GM19397 (cell line): ENCODE measurements at regions not wholly inside any gene's neighbourhood (a gene's known extent, or its start where the extent isn't known, plus 50 kb on each side); places are given as distances from the start of the nearest gene placed in this dataset.
A peak's percentile ranks its signal among the peaks of the same experiment; 100 is the strongest.

ENCODE experiments used
- ATAC-seq: cut with Tn5 transposase; IDR thresholded peaks from one replicate; pipeline ENCODE4 v1.9.1; 2021; ENCODE audit warnings: mild to moderate bottlenecking, moderate library complexity; ENCODE audit not compliant: unreplicated experiment

GRCh38 chr3:101095693-101096430 lies 102.6 kb upstream of the ABI3BP start:
- ATAC-seq: no peak

- no peak for ATAC-seq
Measured at GRCh38 chr3:101091489-101091888, 98.3 kb upstream of the ABI3BP start.

GRCh38 chr3:101085752-101086151 lies 92.5 kb upstream of the ABI3BP start:
- ATAC-seq: no peak

DNA sequence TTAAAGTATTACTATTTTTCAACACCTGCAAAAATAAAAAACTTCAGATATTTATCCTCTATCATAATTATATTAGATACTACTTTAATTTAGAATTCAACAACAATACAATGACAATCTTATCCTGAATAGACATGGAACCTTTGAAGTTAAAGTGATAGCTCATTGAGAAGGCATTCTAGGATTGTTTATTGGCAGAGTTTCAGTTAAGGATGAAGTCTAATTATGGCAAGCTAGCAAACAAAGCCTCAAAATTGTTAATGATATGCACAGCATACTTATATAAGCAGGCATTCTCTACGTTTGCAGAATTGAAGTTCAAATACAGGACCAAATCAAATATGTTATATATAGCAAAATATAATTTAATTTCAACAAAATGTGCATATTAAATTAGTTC lies 91.2 kb upstream of the ABI3BP start:
- ATAC-seq: no peak

DNA sequence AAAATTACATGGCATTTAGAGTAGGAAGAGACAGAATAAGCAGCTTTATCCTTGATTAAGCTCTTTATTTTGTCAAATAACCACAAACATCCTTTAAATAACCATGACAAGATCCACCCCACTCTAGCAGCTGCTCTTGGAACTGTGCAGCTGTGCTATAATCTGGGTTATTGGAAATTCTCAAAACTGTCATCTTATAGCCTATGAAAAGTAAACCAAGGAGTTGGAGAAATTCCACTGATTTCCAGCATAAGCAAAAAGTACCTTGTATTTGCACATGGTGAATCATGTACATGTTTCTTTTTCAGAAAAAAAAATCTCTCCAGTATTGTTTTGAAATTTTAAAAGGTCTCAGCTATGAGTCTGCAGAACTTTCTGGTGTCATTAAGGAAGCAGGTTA lies 88.8 kb upstream of the ABI3BP start:
- no peak for ATAC-seq

- ATAC-seq: no peak
Measured at GRCh38 chr3:101081446-101081845, 88.2 kb upstream of the ABI3BP start.

GRCh38 chr3:101077361-101078011 lies 84.3 kb upstream of the ABI3BP start:
- ATAC-seq: no peak

- ATAC-seq: no peak
Measured at GRCh38 chr3:101074518-101074917, 81.3 kb upstream of the ABI3BP start.

GRCh38 chr3:101072300-101072699 lies 79.1 kb upstream of the ABI3BP start:
- ATAC-seq: no peak

DNA sequence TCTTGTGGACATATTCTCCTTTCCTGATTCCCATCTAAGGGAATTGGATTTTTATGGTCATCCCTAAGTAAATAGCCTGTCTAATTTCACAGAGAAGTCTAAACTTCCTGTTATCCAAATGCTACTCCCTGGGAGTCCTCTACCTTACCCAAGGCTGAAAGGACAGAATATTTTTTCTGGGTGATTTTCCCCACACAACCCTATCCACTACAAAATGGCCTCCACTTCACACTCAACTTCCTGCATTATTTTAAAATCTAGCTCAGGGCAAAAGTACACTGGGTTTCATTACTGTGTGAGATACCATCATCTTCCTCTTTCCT lies 77.5 kb upstream of the ABI3BP start:
- no peak for ATAC-seq

DNA sequence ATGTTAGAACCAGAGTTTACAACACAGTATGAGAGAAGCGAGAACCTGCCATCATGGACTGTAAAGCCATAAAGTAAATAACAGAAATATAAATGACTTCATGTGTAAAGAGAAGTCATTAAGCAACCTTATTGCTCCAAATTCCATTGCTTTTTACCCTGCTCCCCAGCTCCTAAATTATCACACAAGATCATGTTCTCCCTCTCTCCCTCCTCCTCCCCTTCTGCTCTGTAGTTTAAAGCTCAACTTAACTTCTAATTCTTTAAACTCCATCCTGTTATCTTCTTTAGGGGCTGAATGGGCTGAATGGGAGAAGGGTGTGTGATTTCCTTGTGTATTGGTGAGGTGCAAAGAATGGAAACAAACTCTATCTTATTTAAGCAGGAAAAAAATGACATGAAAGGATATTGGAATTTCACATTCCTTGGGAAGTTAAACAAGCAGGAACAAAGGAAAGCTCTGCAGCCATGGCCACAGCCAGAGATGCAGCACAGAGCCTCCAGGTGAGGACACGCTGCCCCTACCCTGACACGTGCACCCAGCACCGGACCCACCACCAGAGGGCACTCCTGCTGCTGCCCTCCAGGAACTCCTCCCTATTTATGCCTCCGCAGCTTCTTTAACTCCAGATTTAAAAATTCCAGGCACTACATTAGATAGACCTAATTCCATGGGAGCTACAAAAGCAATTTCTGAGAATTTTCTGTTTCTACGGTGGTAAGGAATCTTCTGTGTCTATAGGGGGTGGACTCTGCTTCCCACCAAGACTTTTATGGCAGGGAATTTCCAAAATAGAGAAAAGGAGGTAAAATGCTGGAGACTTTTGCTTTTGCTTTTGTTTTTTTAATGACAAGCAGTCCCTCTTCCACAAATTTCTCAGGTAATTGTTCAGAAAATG lies 76.9 kb upstream of the ABI3BP start:
- ATAC-seq: peak; percentile 81

DNA sequence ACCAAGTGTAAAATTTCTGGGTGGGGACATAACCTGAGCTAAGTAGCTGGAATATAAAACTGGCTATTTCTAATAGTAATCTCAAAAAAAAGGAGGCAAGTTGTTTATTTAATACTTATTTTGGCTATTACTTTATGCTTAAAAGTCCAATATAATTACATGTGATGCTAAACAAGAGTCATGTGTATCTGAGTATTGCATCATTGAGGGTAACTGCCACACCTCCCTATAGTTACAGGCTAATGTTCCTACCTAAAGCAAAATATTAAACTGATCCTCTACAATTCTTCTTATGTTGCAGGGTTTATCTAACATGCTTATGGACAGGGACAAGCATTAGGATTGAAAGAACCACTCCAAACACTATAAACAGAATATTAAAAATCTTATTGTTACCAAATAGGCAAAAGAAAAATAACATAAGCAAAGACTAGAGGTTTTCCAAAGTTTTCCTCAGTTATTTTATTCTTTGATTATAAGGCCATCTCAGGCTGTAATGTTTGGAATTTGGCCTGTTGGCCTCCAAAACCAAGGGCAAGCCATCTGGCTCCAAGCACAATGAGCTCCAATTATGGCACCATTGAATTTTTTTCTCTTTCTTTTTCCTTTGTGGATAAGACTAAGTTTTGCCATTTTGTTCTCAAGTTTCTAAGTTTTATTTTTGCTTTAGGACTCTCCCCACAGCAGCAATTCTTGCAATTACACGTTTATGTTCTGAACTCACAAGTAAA lies 75.8 kb upstream of the ABI3BP start:
- no peak for ATAC-seq

- ATAC-seq: no peak
Measured at GRCh38 chr3:101066711-101067129, 73.5 kb upstream of the ABI3BP start.

- ATAC-seq: no peak
Measured at GRCh38 chr3:101065962-101066361, 72.7 kb upstream of the ABI3BP start.

DNA sequence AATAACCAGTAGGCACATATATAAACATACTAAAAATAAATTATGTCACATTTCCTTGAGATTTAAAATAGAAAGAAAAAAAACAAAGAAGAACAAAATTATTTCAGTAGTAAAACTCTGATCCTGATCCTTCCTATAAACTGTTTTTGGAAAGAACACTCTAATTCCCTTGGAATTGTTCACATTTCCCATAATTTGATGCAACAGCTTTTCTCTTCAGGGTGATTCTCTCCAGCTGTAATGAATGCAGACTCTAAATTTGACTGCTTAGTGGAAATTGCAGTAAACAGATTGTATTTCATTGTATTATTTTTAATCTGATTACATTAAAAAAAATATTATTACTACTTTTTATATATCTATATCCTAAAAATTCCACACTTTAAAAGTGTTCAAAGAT lies 70.2 kb upstream of the ABI3BP start:
- ATAC-seq: no peak

- ATAC-seq: no peak
Measured at GRCh38 chr3:101061312-101061711, 68.1 kb upstream of the ABI3BP start.

GRCh38 chr3:101050866-101051265 lies 57.6 kb upstream of the ABI3BP start:
- no peak for ATAC-seq

DNA sequence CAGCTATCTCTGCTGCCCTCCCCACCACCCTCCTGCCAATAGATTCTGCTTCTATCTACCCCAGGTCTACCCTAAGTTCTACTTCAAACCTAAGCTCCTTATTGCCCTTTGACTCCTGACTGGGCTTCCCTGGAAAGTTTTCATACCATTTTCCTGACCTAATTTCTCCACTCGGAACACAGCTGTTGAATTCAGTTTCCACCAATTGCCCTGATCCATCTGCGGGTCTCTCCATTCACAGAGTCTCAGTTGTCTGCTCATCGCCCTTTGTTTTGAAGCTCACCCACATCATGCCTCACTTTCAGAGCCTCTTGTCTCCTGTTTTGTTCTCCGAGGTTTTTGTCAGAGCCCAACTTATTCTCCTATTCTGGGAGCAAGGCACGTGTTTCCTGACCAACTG lies 56.8 kb upstream of the ABI3BP start:
- no peak for ATAC-seq

DNA sequence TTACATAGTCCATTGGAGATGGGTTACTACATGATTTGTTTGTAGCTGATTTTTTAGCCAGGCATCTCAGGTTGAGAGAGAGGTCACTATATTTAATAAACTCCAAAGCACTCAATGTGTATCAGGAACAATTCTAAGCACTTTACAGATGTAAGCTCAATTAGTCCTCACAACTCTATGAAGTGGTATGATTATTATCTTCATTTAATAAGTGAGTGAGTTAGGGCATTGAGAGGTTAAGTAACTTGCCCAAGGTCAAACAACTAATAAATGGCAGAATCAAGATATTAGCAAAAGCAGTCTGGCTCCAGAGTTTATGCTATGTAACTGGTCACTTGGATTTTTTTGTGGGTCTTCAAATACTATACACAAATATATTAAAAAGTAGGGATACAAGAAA lies 56.3 kb upstream of the ABI3BP start:
- ATAC-seq: no peak

DNA sequence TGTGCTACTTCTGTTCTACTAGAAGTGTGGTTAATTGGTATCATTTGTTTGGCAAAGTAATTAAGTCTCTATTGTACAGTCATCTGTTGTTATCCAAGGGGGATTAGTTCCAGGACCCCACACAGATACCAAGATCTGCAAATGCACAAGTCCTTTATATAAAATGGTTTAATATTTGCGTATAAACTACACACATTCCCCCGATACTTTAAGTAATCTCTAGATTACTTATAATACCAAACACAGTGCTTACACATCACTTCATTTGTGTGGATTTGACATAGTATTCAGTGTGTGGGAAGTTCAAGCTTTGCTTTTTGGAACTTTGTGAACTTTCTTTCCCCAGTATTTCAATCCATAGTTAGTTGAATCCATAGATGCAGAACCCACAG lies 50.5 kb upstream of the ABI3BP start:
- ATAC-seq: no peak

GRCh38 chr3:101042996-101043686 lies 49.9 kb upstream of the ABI3BP start:
- no peak for ATAC-seq
